Prostate gland (tissue), 2 donors: ENCODE measurements at regions not wholly inside any gene's neighbourhood (a gene's known extent, or its start where the extent isn't known, plus 50 kb on each side); places are given as distances from the start of the nearest gene placed in this dataset.

Source experiments
- DNase-seq: peaks from one replicate; pipeline ENCODE4 v3.0.0-alpha.2; 2019; ENCODE audit warnings: low spot score
- H3K27ac ChIP-seq, 2 donors: fragments of 200-600 bp; sonication (generic); 2 replicates each; pipeline ENCODE4 v1.5.1; 2017 to 2019
- H3K27me3 ChIP-seq: fragments of 200-600 bp; sonication (generic); replicated peaks from 2 replicates; pipeline ENCODE4 v1.5.1; 2019; ENCODE audit not compliant: insufficient read depth
- H3K36me3 ChIP-seq, 2 donors: fragments of 200-600 bp; sonication (generic); 1 replicate in 1 of 2; 2 replicates in 1 of 2; pipeline versions ENCODE4 v1.5.1 to v1.8.1; 2017 to 2019
- H3K4me1 ChIP-seq: fragments of 200-600 bp; sonication (generic); replicated peaks from 2 replicates; pipeline ENCODE4 v1.5.1; 2019
- H3K4me3 ChIP-seq, 2 donors: fragments of 200-600 bp; sonication (generic); 2 replicates each; pipeline ENCODE4 v1.5.1; 2017 to 2019
- H3K9me3 ChIP-seq: fragments of 200-600 bp; sonication (generic); 2 replicates; pipeline ENCODE4 v1.5.1; 2017
- CTCF ChIP-seq, 4 experiments: fragments of 200-600 bp in 2 of 4; fragments of 450-650 bp in 2 of 4; sonication (generic) in 2 of 4; IDR thresholded peaks; 1 replicate in 3 of 4; 2 replicates in 1 of 4; pipeline ENCODE4 v1.5.1; 2016 to 2019; ENCODE audit warnings: antibody characterized with exemption in 4 of 4, mild to moderate bottlenecking in 2 of 4, moderate library complexity in 2 of 4
- POLR2A ChIP-seq: fragments of 450-650 bp; IDR thresholded peaks from one replicate; pipeline ENCODE4 v1.6.1; 2016; ENCODE audit warnings: antibody characterized with exemption, mild to moderate bottlenecking
- POLR2AphosphoS5 ChIP-seq: sonication (generic); formaldehyde crosslinking; IDR thresholded peaks from one replicate; pipeline ENCODE4 v1.6.1; 2017; ENCODE audit warnings: antibody characterized with exemption
- WGBS: methylation state at CpG from one replicate; pipeline ENCODE4 v1.1.5; 2018; 5-methylcytosine and 5-hydroxymethylcytosine counted together
- intact Hi-C: fragments of 100-400 bp; cut with DNase I; formaldehyde crosslinking; loops from one replicate; pipeline ENCODE4 v1.14.2; 2022

GRCh38 chr14:87879389-87879788 is 113.6 kb downstream of the GALC start:
- Histone ChIP-seq H3K9me3 (no peaks in the 10 kb centered on the region), H3K4me1 (no peaks in the 10 kb centered on the region), H3K36me3 (no peaks in the 10 kb centered on the region), H3K27me3 (no peaks in the 10 kb centered on the region), H3K4me3 (no peak overlapping the region), H3K27ac (no peak overlapping the region)
- TF ChIP-seq POLR2AphosphoS5 (no peak), CTCF (IDR thresholded peaks at IDR 0.05) (no peak)
- WGBS: 75% methylated on average over 5 of the region's 5 CpGs
- intact Hi-C loops: no loop called here
- DNase-seq: no peak

- no peak for TF ChIP-seq CTCF (IDR thresholded peaks at IDR 0.05)
- TF ChIP-seq POLR2AphosphoS5: no peak
- no peak for TF ChIP-seq POLR2A
- Histone ChIP-seq H3K9me3 (no peaks in the 10 kb centered on the region), H3K27ac (no peak overlapping the region), H3K4me3 (no peak overlapping the region), H3K27me3 (no peaks in the 10 kb centered on the region), H3K4me1 (no peaks in the 10 kb centered on the region), H3K36me3 (no peaks in the 10 kb centered on the region)
- 40% methylated on average over 2 of the region's 2 CpGs for whole genome bisulfite sequencing
- intact Hi-C loops: no loop called here
- no peak for DNase-seq
These were observed 114.0 kb downstream of the GALC start for GRCh38 chr14:87878959-87879358.

- Histone ChIP-seq H3K27me3 (no peaks in the 10 kb centered on the region), H3K27ac (no peak overlapping the region), H3K4me1 (no peaks in the 10 kb centered on the region), H3K4me3 (no peak overlapping the region), H3K36me3 (no peaks in the 10 kb centered on the region), H3K9me3 (no peaks in the 10 kb centered on the region)
- intact Hi-C loops: no loop called here
- 91% methylated on average over 6 of the region's 6 CpGs for WGBS
- DNase-seq: no peak
- no peak for TF ChIP-seq POLR2A
- TF ChIP-seq POLR2AphosphoS5: no peak
- no peak for TF ChIP-seq CTCF (IDR thresholded peaks at IDR 0.05)
These were observed 115.1 kb downstream of the GALC start for GRCh38 chr14:87877877-87878276.

GRCh38 chr14:87874676-87875075 is 118.3 kb downstream of the GALC start:
- H3K4me3 ChIP-seq: no peak overlapping the region
- DNase-seq: no peak
- WGBS: 39% methylated on average over 2 of the region's 2 CpGs
- no peak overlapping the region for H3K27ac ChIP-seq
- no peaks in the 10 kb centered on the region for H3K4me1 ChIP-seq
- no peaks in the 10 kb centered on the region for H3K36me3 ChIP-seq
- H3K9me3 ChIP-seq: no peaks in the 10 kb centered on the region
- TF ChIP-seq POLR2A (no peak), POLR2AphosphoS5 (no peak), CTCF (IDR thresholded peaks at IDR 0.05) (no peak)
- no peaks in the 10 kb centered on the region for H3K27me3 ChIP-seq
- intact Hi-C loops: no loop called here

GRCh38 chr14:87873741-87874140 is 119.2 kb downstream of the GALC start:
- intact Hi-C loops: no loop called here
- Histone ChIP-seq H3K27ac (no peak overlapping the region), H3K9me3 (no peaks in the 10 kb centered on the region), H3K36me3 (no peaks in the 10 kb centered on the region), H3K4me1 (no peaks in the 10 kb centered on the region), H3K4me3 (no peak overlapping the region), H3K27me3 (no peaks in the 10 kb centered on the region)
- DNase-seq: no peak
- TF ChIP-seq CTCF (IDR thresholded peaks at IDR 0.05) (no peak), POLR2A (no peak), POLR2AphosphoS5 (no peak)
- WGBS: 83% methylated on average over 1 of the region's 1 CpG
